ENCODE measurements at regions not wholly inside any gene's neighbourhood (a gene's known extent, or its start where the extent isn't known, plus 50 kb on each side); places are given as distances from the start of the nearest gene placed in this dataset.

DNA sequence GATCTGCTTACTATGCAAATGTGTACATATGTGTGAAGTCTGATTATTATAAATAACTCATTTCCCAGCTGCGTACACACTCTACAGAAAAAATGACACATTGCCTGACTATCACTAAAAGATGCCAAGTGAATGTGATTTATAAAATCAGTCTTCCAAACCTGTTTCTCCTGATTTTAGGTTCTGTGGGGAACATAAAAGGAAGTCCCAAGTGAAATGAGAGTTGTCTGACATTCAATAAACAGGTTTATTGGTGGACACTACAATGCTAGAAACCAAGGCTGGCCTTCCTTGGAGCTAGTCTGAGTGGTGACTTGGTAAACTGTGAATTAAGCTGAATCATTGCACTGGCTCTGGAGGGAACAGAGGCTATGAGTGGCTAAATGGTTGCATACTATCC lies 287.9 kb upstream of the ESRRG start:
- TF ChIP-seq, protein P1, sequence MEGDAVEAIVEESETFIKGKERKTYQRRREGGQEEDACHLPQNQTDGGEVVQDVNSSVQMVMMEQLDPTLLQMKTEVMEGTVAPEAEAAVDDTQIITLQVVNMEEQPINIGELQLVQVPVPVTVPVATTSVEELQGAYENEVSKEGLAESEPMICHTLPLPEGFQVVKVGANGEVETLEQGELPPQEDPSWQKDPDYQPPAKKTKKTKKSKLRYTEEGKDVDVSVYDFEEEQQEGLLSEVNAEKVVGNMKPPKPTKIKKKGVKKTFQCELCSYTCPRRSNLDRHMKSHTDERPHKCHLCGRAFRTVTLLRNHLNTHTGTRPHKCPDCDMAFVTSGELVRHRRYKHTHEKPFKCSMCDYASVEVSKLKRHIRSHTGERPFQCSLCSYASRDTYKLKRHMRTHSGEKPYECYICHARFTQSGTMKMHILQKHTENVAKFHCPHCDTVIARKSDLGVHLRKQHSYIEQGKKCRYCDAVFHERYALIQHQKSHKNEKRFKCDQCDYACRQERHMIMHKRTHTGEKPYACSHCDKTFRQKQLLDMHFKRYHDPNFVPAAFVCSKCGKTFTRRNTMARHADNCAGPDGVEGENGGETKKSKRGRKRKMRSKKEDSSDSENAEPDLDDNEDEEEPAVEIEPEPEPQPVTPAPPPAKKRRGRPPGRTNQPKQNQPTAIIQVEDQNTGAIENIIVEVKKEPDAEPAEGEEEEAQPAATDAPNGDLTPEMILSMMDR (IDR thresholded peaks at IDR 0.05), result no peak
- TF ChIP-seq POLR2A (IDR thresholded peaks at IDR 0.05) (no peak), EP300 (IDR thresholded peaks at IDR 0.05) (no peak), POLR2AphosphoS5 (IDR thresholded peaks at IDR 0.05) (no peak)
